H1 (cell line): ENCODE measurements at regions not wholly inside any gene's neighbourhood (a gene's known extent, or its start where the extent isn't known, plus 50 kb on each side); places are given as distances from the start of the nearest gene placed in this dataset.

Source experiments
- CTCF ChIA-PET: fragments of 300-600 bp; sonication (Branson Sonifier 250); formaldehyde crosslinking; loops from one replicate; lab custom pipeline; 2021; ENCODE audit not compliant: partially characterized antibody; lab: Charles Lee
- POLR2A ChIA-PET: fragments of 300-600 bp; sonication (Branson Sonifier 250); formaldehyde crosslinking; loops from one replicate; lab custom pipeline; 2021; ENCODE audit warnings: inconsistent platforms; ENCODE audit not compliant: partially characterized antibody; lab: Charles Lee
- DNase-seq, 2 experiments: peaks; one replicate each; pipeline versions ENCODE4 v3.0.0 to v3.0.0-alpha.2; 2010 to 2022; ENCODE audit warnings: low spot score in 2 of 2, low read depth in 1 of 2, mixed read lengths in 1 of 2
- FAIRE-seq: peaks from 2 replicates; lab custom pipeline; 2011; peaks lifted over from hg19 to GRCh38; lab: Jason Lieb, UNC
- H2AFZ ChIP-seq: 2 replicates; pipeline ENCODE4 v1.8.1; 2012; ENCODE audit warnings: low read length, inconsistent platforms
- H2AK5ac ChIP-seq: 2 replicates; pipeline ENCODE4 v1.6.1; 2013; ENCODE audit warnings: low read depth, low read length
- H2BK120ac ChIP-seq: replicated peaks from 2 replicates; pipeline ENCODE3; 2013; ENCODE audit warnings: low read depth, low read length, inconsistent platforms
- H2BK12ac ChIP-seq: 2 replicates; pipeline ENCODE4 v1.6.1; 2013; ENCODE audit warnings: low read depth, low read length
- H2BK15ac ChIP-seq: 2 replicates; pipeline ENCODE4 v1.6.1; 2013; ENCODE audit warnings: low read length
- H2BK20ac ChIP-seq: 2 replicates; pipeline ENCODE4 v1.6.1; 2013; ENCODE audit warnings: low read length
- H2BK5ac ChIP-seq: 2 replicates; pipeline ENCODE4 v1.6.1; 2013; ENCODE audit warnings: low read depth, low read length
- H3K14ac ChIP-seq: 2 replicates; pipeline ENCODE4 v1.6.1; 2013; ENCODE audit warnings: inconsistent platforms; ENCODE audit not compliant: insufficient read length
- H3K18ac ChIP-seq: 2 replicates; pipeline ENCODE4 v1.6.1; 2013; ENCODE audit warnings: low read length; ENCODE audit errors: extremely low read depth
- H3K23ac ChIP-seq: 2 replicates; pipeline ENCODE4 v1.6.1; 2013; ENCODE audit warnings: inconsistent platforms; ENCODE audit not compliant: insufficient read length
- H3K23me2 ChIP-seq: 2 replicates; pipeline ENCODE4 v1.6.1; 2013; ENCODE audit warnings: low read depth, low read length
- H3K27ac ChIP-seq: 2 replicates; pipeline ENCODE4 v1.6.1; 2011; ENCODE audit warnings: low read depth, low read length, inconsistent platforms
- H3K27me3 ChIP-seq, 4 experiments: replicated peaks in 1 of 4; 1 replicate in 1 of 4; 2 replicates in 3 of 4; pipeline versions ENCODE4 v1.6.1 to v1.8.1; 2011 to 2013; ENCODE audit warnings: low read length in 3 of 4, mild to moderate bottlenecking in 3 of 4, inconsistent platforms in 2 of 4, mixed read lengths in 2 of 4, moderate library complexity in 1 of 4; ENCODE audit not compliant: control insufficient read depth in 3 of 4, insufficient read depth in 3 of 4; ENCODE audit errors: extremely low read depth in 1 of 4
- H3K36me3 ChIP-seq, 4 experiments: 2 replicates each; pipeline versions ENCODE4 v1.6.1 to v1.8.1; 2011 to 2013; ENCODE audit warnings: mild to moderate bottlenecking in 4 of 4, low read length in 3 of 4, moderate library complexity in 2 of 4, control low read depth in 1 of 4, inconsistent platforms in 1 of 4; ENCODE audit not compliant: insufficient read depth in 4 of 4, control insufficient read depth in 2 of 4
- H3K4ac ChIP-seq: replicated peaks from 2 replicates; pipeline ENCODE3; 2013; ENCODE audit warnings: low read length, low read depth, mixed read lengths, inconsistent platforms; ENCODE audit not compliant: insufficient read length
- H3K4me1 ChIP-seq, 4 experiments: replicated peaks in 1 of 4; 1 replicate in 1 of 4; 2 replicates in 3 of 4; pipeline versions ENCODE4 v1.6.1 to v1.8.1; 2011 to 2013; ENCODE audit warnings: low read length in 3 of 4, inconsistent platforms in 2 of 4, mixed read lengths in 1 of 4; ENCODE audit not compliant: insufficient read depth in 4 of 4, control insufficient read depth in 3 of 4
- H3K4me2 ChIP-seq, 2 experiments: 2 replicates each; pipeline versions ENCODE4 v1.6.1 to v1.8.1; 2011 to 2013; ENCODE audit warnings: low read depth in 2 of 2, low read length in 2 of 2, control low read depth in 1 of 2, inconsistent platforms in 1 of 2, mild to moderate bottlenecking in 1 of 2; ENCODE audit not compliant: insufficient read depth in 1 of 2
- H3K4me3 ChIP-seq, 4 experiments: fragments of 200-600, 300-600 bp in 1 of 4; sonication (generic), shearing (Covaris generic), sonication (Bioruptor Twin) in 1 of 4; 2 replicates each; pipeline versions ENCODE4 v1.5.1 to v1.8.1; 2011 to 2016; ENCODE audit warnings: low read length in 4 of 4, low read depth in 3 of 4, control low read depth in 2 of 4, inconsistent platforms in 2 of 4, mild to moderate bottlenecking in 2 of 4, mixed read lengths in 1 of 4, moderate library complexity in 1 of 4; ENCODE audit not compliant: insufficient read depth in 2 of 4; ENCODE audit errors: extremely low read depth in 1 of 4
- H3K56ac ChIP-seq: replicated peaks from 2 replicates; pipeline ENCODE3; 2013; ENCODE audit warnings: low read depth, mild to moderate bottlenecking, mixed read lengths, low read length, inconsistent platforms; ENCODE audit not compliant: insufficient read length
- H3K79me1 ChIP-seq: 2 replicates; pipeline ENCODE4 v1.6.1; 2013; ENCODE audit warnings: low read depth, low read length, control low read depth
- H3K79me2 ChIP-seq, 2 experiments: 2 replicates each; pipeline versions ENCODE4 v1.6.1 to v1.8.1; 2012 to 2013; ENCODE audit warnings: low read length in 2 of 2, mild to moderate bottlenecking in 2 of 2, inconsistent platforms in 1 of 2; ENCODE audit not compliant: insufficient read depth in 2 of 2, control insufficient read depth in 1 of 2
- H3K9ac ChIP-seq, 4 experiments: replicated peaks in 1 of 4; 1 replicate in 1 of 4; 2 replicates in 3 of 4; pipeline versions ENCODE4 v1.6.1 to v1.8.1; 2011 to 2013; ENCODE audit warnings: low read depth in 3 of 4, low read length in 3 of 4, control low read depth in 2 of 4, mild to moderate bottlenecking in 2 of 4, moderate library complexity in 2 of 4, inconsistent platforms in 1 of 4; ENCODE audit errors: extremely low read depth in 1 of 4
- H3K9me3 ChIP-seq, 2 experiments: 2 replicates each; pipeline versions ENCODE4 v1.6.1 to v1.8.1; 2012 to 2013; ENCODE audit warnings: mild to moderate bottlenecking in 2 of 2, moderate library complexity in 2 of 2, control low read depth in 1 of 2, inconsistent platforms in 1 of 2, low read depth in 1 of 2, low read length in 1 of 2, mixed read lengths in 1 of 2; ENCODE audit not compliant: insufficient read depth in 2 of 2
- H4K20me1 ChIP-seq, 2 experiments: replicated peaks in 1 of 2; 2 replicates each; pipeline versions ENCODE3 to v1.8.1; 2011 to 2013; ENCODE audit warnings: inconsistent platforms in 2 of 2, low read length in 2 of 2, mild to moderate bottlenecking in 1 of 2; ENCODE audit not compliant: insufficient read depth in 2 of 2, control insufficient read depth in 1 of 2
- H4K5ac ChIP-seq: 2 replicates; pipeline ENCODE4 v1.6.1; 2013; ENCODE audit warnings: low read length, low read depth, mixed read lengths, inconsistent platforms; ENCODE audit not compliant: insufficient read length
- H4K8ac ChIP-seq: 2 replicates; pipeline ENCODE4 v1.8.0; 2013; ENCODE audit warnings: mild to moderate bottlenecking, moderate library complexity, low read length, inconsistent platforms; ENCODE audit not compliant: insufficient read depth; ENCODE audit errors: extremely low read depth
- H4K91ac ChIP-seq: replicated peaks from 2 replicates; pipeline ENCODE3; 2013; ENCODE audit warnings: low read length, mixed read lengths, inconsistent platforms; ENCODE audit not compliant: insufficient read length
- ASH2L ChIP-seq: fragments of 200-600, 300-600 bp; sonication (generic); IDR thresholded peaks from one replicate; pipeline ENCODE4 v1.7.1; 2017; ENCODE audit warnings: low read length
- BACH1 ChIP-seq: IDR thresholded peaks from 2 replicates; pipeline ENCODE4 v1.6.1; 2012; ENCODE audit warnings: low read length, improper control_type of control experiment
- CBX8 ChIP-seq: fragments of 300-800, 300-1000 bp; sonication (generic); IDR thresholded peaks from 2 replicates; pipeline ENCODE4 v1.7.1; 2016; ENCODE audit warnings: low read depth, low read length, borderline replicate concordance
- CEBPB ChIP-seq: IDR thresholded peaks from 2 replicates; pipeline ENCODE4 v1.6.1; 2012; ENCODE audit warnings: low read depth, low read length
- CHD1 ChIP-seq: IDR thresholded peaks from 2 replicates; pipeline ENCODE4 v1.6.1; 2012; ENCODE audit warnings: low read depth, low read length, improper control_type of control experiment
- MAFK ChIP-seq: IDR thresholded peaks from 2 replicates; pipeline ENCODE4 v1.6.1; 2012; ENCODE audit warnings: low read depth, mild to moderate bottlenecking, improper control_type of control experiment, low read length
- RAD21 ChIP-seq, 2 experiments: IDR thresholded peaks in 1 of 2; conservative IDR thresholded peaks in 1 of 2; 2 replicates each; pipeline ENCODE4 v1.6.1; 2011; ENCODE audit warnings: low read depth in 2 of 2, low read length in 2 of 2, improper control_type of control experiment in 1 of 2, inconsistent platforms in 1 of 2, mild to moderate bottlenecking in 1 of 2, moderate library complexity in 1 of 2
- RBBP5 ChIP-seq: IDR thresholded peaks from 2 replicates; pipeline ENCODE4 v1.7.1; 2012; ENCODE audit warnings: low read depth, mild to moderate bottlenecking, inconsistent platforms, low read length, moderate library complexity, borderline replicate concordance
- RFX5 ChIP-seq: IDR thresholded peaks from 2 replicates; pipeline ENCODE4 v1.6.1; 2011; ENCODE audit warnings: low read depth, low read length, improper control_type of control experiment, borderline replicate concordance
- RXRA ChIP-seq: IDR thresholded peaks from 2 replicates; pipeline ENCODE4 v1.6.1; 2011; ENCODE audit warnings: low read depth, mild to moderate bottlenecking, low read length, moderate library complexity; ENCODE audit not compliant: insufficient read depth
- SIN3A ChIP-seq, 2 experiments: IDR thresholded peaks in 1 of 2; conservative IDR thresholded peaks in 1 of 2; 2 replicates each; pipeline ENCODE4 v1.6.1; 2011 to 2012; ENCODE audit warnings: low read length in 2 of 2, improper control_type of control experiment in 1 of 2, low read depth in 1 of 2, mild to moderate bottlenecking in 1 of 2
- SIX5 ChIP-seq: IDR thresholded peaks from 2 replicates; pipeline ENCODE4 v1.6.1; 2011; ENCODE audit warnings: mild to moderate bottlenecking, low read depth, low read length
- SP4 ChIP-seq: IDR thresholded peaks from 2 replicates; pipeline ENCODE4 v1.6.1; 2012; ENCODE audit warnings: low read length, inconsistent platforms
- SUZ12 ChIP-seq: fragments of 200-600 bp; sonication (generic); IDR thresholded peaks from 2 replicates; pipeline ENCODE4 v1.6.1; 2012; ENCODE audit warnings: mild to moderate bottlenecking, inconsistent platforms, low read length, moderate library complexity, mixed read lengths
- TBP ChIP-seq: IDR thresholded peaks from 2 replicates; pipeline ENCODE4 v1.6.1; 2011; ENCODE audit warnings: low read depth, low read length, improper control_type of control experiment
- TCF12 ChIP-seq: IDR thresholded peaks from 2 replicates; pipeline ENCODE4 v1.6.1; 2011; ENCODE audit warnings: low read depth, mild to moderate bottlenecking, low read length
- YY1 ChIP-seq: IDR thresholded peaks from 2 replicates; pipeline ENCODE4 v1.6.1; 2011; ENCODE audit warnings: low read depth, mild to moderate bottlenecking, low read length

GRCh38 chr1:185438936-185439335 is 121.9 kb upstream of the IVNS1ABP start:
- no peak overlapping the region for H3K9ac ChIP-seq
- H4K8ac ChIP-seq: no peak overlapping the region
- H3K4me2 ChIP-seq: no peak overlapping the region
- no peak overlapping the region for H4K91ac ChIP-seq
- POLR2A ChIA-PET: no interaction called here
- no peaks in the 10 kb centered on the region for H3K36me3 ChIP-seq
- no peaks in the 10 kb centered on the region for H3K4me1 ChIP-seq
- H2BK12ac ChIP-seq: no peak overlapping the region
- no peak overlapping the region for H4K5ac ChIP-seq
- H3K4ac ChIP-seq: no peak overlapping the region
- H3K56ac ChIP-seq: no peak overlapping the region
- no peak overlapping the region for H3K27ac ChIP-seq
- H3K23me2 ChIP-seq: no peaks in the 10 kb centered on the region
- no peak overlapping the region for H2BK120ac ChIP-seq
- no peaks in the 10 kb centered on the region for H3K27me3 ChIP-seq
- CTCF ChIA-PET: interaction anchor here (0.5 to 1.2 kb wide), 3 partner anchors 10 to 1109 kb away, joined by 3 to 4 read pairs (median 3); no protein-coding TSS in a partner anchor
- H3K9me3 ChIP-seq: no peaks in the 10 kb centered on the region
- H4K20me1 ChIP-seq: no peaks in the 10 kb centered on the region
- H2BK20ac ChIP-seq: no peak overlapping the region
- no peak for FAIRE-seq
- no peaks in the 10 kb centered on the region for H3K79me1 ChIP-seq
- H3K18ac ChIP-seq: no peak overlapping the region
- H2BK15ac ChIP-seq: no peak overlapping the region
- no peak overlapping the region for H3K23ac ChIP-seq
- no peak overlapping the region for H3K14ac ChIP-seq
- no peak overlapping the region for H2BK5ac ChIP-seq
- no peak for DNase-seq
- H2AK5ac ChIP-seq: no peak overlapping the region
- H3K4me3 ChIP-seq: no peak overlapping the region
- no peak overlapping the region for H2AFZ ChIP-seq
- H3K79me2 ChIP-seq: no peaks in the 10 kb centered on the region
- TF ChIP-seq MAFK (no peak), SP4 (no peak), BACH1 (no peak), TCF12 (no peak), RXRA (no peak), YY1 (no peak), ASH2L (no peak), SIX5 (no peak), CEBPB (no peak), CHD1 (no peak), TBP (no peak), SIN3A (conservative IDR thresholded peaks at IDR 0.05 in 1 of 2, IDR thresholded peaks at IDR 0.05 in 1 of 2; ENCODE audit: low read depth in 1 of 2, low read length in 2 of 2) (no peak), RBBP5 (no peak), SUZ12 (no peak), RAD21 (IDR thresholded peaks at IDR 0.05 in 1 of 2, conservative IDR thresholded peaks at IDR 0.05 in 1 of 2; ENCODE audit: low read depth in 2 of 2, low read length in 2 of 2) (no peak), CBX8 (no peak), RFX5 (no peak)
